ENCODE measurements at regions not wholly inside any gene's neighbourhood (a gene's known extent, or its start where the extent isn't known, plus 50 kb on each side); places are given as distances from the start of the nearest gene placed in this dataset.
"Not testable (repeated sequence)": the region's sequence is repeated elsewhere in the genome, so short reads cannot be mapped to it uniquely, and the experiment has no call there.

DNA sequence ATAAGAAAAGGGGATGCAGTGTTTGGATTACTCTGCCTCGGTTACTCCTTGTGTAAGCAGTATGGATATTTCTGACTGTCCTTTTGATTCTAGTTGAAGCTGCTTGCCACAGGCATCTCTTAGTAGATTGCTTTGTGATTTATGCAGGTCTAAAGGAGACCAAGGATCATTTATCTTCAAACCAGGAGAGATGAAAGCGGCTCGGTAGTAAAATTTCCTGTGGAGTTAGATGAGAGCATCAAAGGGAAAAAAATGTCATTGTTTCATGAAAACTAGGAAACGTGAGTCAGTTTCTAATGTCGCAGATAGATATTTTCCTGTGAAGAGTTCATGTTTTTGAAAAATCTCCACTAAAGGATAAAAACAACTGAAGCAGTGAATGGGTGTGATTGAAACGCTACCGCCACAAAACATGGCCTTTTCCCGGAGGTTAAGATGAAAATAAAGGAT, 254.0 kb upstream of the TBL1XR1 start:
- no peak for DNase-seq
- H3K27me3 ChIP-seq, result no peaks in the 10 kb centered on the region
- intact Hi-C loops (cut with DNase I), result no loop called here
- H3K9me3 ChIP-seq, result no peaks in the 10 kb centered on the region
- 74% methylated on average over 8 of the region's 8 CpGs for WGBS, 2 donors
- H3K4me3 ChIP-seq, result no peak overlapping the region
- FAIRE-seq, result no peak
- no peaks in the 10 kb centered on the region for H3K4me1 ChIP-seq
- no peak overlapping the region for H3K27ac ChIP-seq
- no peak for ATAC-seq
- no peaks in the 10 kb centered on the region for H3K36me3 ChIP-seq
- TF ChIP-seq, protein P1, sequence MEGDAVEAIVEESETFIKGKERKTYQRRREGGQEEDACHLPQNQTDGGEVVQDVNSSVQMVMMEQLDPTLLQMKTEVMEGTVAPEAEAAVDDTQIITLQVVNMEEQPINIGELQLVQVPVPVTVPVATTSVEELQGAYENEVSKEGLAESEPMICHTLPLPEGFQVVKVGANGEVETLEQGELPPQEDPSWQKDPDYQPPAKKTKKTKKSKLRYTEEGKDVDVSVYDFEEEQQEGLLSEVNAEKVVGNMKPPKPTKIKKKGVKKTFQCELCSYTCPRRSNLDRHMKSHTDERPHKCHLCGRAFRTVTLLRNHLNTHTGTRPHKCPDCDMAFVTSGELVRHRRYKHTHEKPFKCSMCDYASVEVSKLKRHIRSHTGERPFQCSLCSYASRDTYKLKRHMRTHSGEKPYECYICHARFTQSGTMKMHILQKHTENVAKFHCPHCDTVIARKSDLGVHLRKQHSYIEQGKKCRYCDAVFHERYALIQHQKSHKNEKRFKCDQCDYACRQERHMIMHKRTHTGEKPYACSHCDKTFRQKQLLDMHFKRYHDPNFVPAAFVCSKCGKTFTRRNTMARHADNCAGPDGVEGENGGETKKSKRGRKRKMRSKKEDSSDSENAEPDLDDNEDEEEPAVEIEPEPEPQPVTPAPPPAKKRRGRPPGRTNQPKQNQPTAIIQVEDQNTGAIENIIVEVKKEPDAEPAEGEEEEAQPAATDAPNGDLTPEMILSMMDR (IDR thresholded peaks at IDR 0.05), result no peak

DNA sequence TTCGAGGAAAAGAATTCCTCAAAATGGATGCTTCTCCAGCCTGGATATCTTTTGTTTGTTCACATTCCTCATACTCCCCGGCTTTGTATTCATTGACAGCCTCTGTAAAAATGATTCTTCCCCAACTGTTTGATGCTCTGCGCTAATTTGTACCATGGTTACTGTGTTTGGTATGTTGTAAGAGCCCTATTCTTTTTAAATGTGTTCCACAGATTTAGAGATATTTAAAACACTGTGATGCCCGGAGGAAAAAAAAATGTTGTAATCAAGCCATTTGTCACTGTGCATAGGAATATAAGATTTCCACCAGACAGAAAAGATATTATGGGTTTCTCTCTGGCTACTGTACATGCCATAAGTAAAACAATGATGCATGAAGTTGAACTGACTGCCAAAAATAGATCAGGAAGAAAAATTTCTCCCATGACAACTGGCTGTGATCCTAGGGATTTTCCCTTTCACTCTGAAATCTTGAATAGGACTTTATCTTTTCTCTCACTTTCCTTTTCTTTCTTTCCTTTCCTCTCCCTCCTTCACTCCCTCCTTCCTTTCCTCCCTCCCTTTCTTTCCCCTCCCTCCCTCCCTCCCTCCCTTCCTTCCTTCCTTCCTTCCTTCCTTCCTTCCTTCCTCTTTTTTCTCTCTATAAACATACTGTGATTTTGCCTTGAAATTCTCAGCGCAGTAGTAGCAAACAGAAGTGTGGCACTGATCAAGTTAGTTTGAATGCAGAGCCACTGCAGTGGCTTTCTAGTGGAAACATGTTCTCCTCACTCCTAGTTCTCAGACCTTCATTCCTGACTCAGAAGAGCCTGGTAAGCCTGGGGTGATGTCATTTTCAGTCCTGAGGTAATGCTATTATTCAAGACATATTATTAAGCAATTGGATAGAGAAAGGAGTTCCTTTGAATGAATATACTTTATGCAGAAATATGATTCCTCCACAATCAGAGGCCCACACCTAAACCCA, 254.9 kb upstream of the TBL1XR1 start:
- Histone ChIP-seq H3K27me3 (no peaks in the 10 kb centered on the region), H3K36me3 (no peaks in the 10 kb centered on the region), H3K4me3 (no peak overlapping the region), H3K4me1 (no peaks in the 10 kb centered on the region), H3K27ac (no peak overlapping the region), H3K9me3 (no peaks in the 10 kb centered on the region)
- no peak for FAIRE-seq
- WGBS, 2 donors, result 29 to 31% methylated on average over 5 of the region's 5 CpGs
- no peak for DNase-seq
- TF ChIP-seq, protein P1 (IDR thresholded peaks at IDR 0.05), result no peak
- peak in 3 of 4 donors; percentile 28 to 69 (median 69) for ATAC-seq
- intact Hi-C loops (cut with DNase I), result no loop called here

DNA sequence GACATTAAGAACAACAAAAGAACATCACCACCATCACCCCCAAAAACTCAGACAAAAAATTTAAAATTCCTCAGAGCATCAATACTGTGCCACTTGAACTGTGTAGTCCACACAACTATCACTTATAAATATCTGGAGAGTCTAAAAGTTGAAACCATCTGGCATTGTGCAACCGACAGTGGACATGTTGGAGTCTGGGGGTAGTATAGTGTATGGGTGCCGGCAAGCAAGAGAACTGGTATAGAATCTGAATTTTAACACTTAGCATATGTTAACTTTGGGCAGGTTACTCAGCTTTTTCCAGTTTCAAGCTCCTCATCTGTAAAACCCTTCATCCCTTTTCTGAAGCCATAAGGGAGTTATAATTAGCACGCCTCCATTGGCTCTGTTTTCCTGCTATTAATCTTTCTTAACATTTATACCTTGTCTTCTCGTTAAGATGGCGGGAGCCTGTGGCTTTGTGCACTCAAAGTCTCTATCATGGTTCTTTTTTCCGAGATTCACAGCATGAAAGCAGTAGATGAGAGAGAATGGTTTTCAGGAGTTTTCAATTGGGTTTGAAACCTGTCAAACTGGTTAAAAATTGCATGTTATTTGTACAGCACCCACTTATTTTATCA, 255.7 kb upstream of the TBL1XR1 start:
- FAIRE-seq (no peak), ATAC-seq (no peak), DNase-seq (no peak)
- TF ChIP-seq, protein P1 (IDR thresholded peaks at IDR 0.05), result no peak
- WGBS, 2 donors, result 90 to 93% methylated on average over 6 of the region's 6 CpGs
- Histone ChIP-seq H3K4me3 (no peak overlapping the region), H3K27me3 (no peaks in the 10 kb centered on the region), H3K36me3 (no peaks in the 10 kb centered on the region), H3K4me1 (no peaks in the 10 kb centered on the region), H3K9me3 (no peaks in the 10 kb centered on the region), H3K27ac (no peak overlapping the region)
- intact Hi-C loops (cut with DNase I), result no loop called here

DNA sequence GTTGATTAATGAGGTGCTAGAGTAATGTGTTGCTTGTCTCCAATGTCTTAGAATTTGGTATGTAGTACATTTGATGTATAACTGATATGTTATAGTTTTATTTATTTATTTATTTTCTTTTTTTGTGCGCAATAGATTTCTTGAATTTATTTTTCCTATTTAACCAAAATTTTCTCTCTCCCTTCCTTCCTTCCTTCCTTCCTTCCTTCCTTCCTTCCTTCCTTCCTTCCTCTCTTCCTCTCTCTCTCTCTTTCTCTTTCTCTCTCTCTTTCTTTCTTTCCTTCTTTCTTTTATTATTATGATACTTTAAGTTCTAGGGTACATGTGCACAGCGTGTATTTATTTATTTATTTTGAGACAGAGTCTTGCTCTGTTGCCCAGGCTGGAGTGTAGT, 256.2 kb upstream of the TBL1XR1 start:
- no peaks in the 10 kb centered on the region for H3K36me3 ChIP-seq
- H3K4me1 ChIP-seq, result no peaks in the 10 kb centered on the region
- H3K27ac ChIP-seq, result no peak overlapping the region
- intact Hi-C loops (cut with DNase I), result no loop called here
- ATAC-seq (no peak), DNase-seq (no peak), FAIRE-seq (no peak)
- H3K27me3 ChIP-seq, result no peaks in the 10 kb centered on the region
- 100% methylated on average over 2 of the region's 2 CpGs for WGBS, 2 donors
- no peak overlapping the region for H3K4me3 ChIP-seq
- no peaks in the 10 kb centered on the region for H3K9me3 ChIP-seq
- TF ChIP-seq, protein P1 (IDR thresholded peaks at IDR 0.05), result no peak

DNA sequence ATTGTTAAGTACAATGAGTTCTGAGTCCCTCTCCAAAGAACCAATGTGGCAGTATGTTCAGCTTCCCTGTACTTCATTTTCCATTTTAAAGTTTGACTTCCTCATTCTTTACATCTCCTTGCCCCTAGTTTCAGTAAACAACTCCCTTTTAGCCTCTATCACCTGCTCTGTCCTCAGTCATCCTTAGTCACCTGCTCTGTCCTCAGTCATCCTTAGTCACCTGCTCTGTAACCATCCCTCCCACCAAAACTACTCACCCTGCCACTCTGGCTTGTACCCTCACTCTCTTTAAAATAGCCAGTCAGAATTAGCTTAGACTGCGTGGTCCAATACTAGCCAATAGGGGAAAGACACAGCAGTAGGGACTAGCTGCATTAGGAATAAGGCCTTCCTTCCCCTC, 259.9 kb upstream of the TBL1XR1 start:
- DNase-seq; H3K27me3 ChIP-seq; ATAC-seq; H3K4me3 ChIP-seq; H3K9me3 ChIP-seq; intact Hi-C loops (cut with DNase I); H3K4me1 ChIP-seq; H3K36me3 ChIP-seq; FAIRE-seq; H3K27ac ChIP-seq: not testable (repeated sequence)
- 98 to 100% methylated on average over 1 of the region's 1 CpG for WGBS, 2 donors

Measured in pancreas (tissue), 10 donors.